HEK293 (cell line): ENCODE measurements at regions not wholly inside any gene's neighbourhood (a gene's known extent, or its start where the extent isn't known, plus 50 kb on each side); places are given as distances from the start of the nearest gene placed in this dataset.

Experiments
- BCL11B ChIP-seq: fragments of 450-650 bp; formaldehyde crosslinking; IDR thresholded peaks from 2 replicates; pipeline ENCODE4 v1.5.1; 2016; ENCODE audit warnings: low read depth, missing biosample characterization, missing genetic modification characterization
- ELK4 ChIP-seq: IDR thresholded peaks from 2 replicates; pipeline ENCODE4 v1.6.1; 2011; ENCODE audit warnings: mild to moderate bottlenecking, low read depth, low read length, borderline replicate concordance
- FEZF1 ChIP-seq: fragments of 450-650 bp; formaldehyde crosslinking; IDR thresholded peaks from 2 replicates; pipeline ENCODE4 v1.5.1; 2016; ENCODE audit warnings: missing biosample characterization, missing genetic modification characterization
- HOXD13 ChIP-seq: sonication (generic); formaldehyde crosslinking; IDR thresholded peaks from 2 replicates; pipeline ENCODE4 v1.8.0; 2022; ENCODE audit warnings: missing genetic modification reagents, borderline replicate concordance
- OVOL3 ChIP-seq: fragments of 450-650 bp; formaldehyde crosslinking; IDR thresholded peaks from 2 replicates; pipeline ENCODE4 v1.5.1; 2016; ENCODE audit warnings: missing biosample characterization, missing genetic modification characterization
- SP3 ChIP-seq: fragments of 450-650 bp; formaldehyde crosslinking; IDR thresholded peaks from 2 replicates; pipeline ENCODE4 v1.5.1; 2016; ENCODE audit warnings: missing biosample characterization, missing genetic modification characterization
- WT1 ChIP-seq: fragments of 450-650 bp; formaldehyde crosslinking; IDR thresholded peaks from 2 replicates; pipeline ENCODE4 v1.5.1; 2016; ENCODE audit warnings: missing biosample characterization, missing genetic modification characterization
- ZBTB21 ChIP-seq: fragments of 450-650 bp; formaldehyde crosslinking; IDR thresholded peaks from 2 replicates; pipeline ENCODE4 v1.5.1; 2017; ENCODE audit warnings: missing biosample characterization, missing genetic modification characterization
- ZFP69B ChIP-seq: fragments of 450-650 bp; formaldehyde crosslinking; IDR thresholded peaks from 2 replicates; pipeline ENCODE4 v1.5.1; 2016; ENCODE audit warnings: missing biosample characterization, missing genetic modification characterization
- ZIC2 ChIP-seq: fragments of 450-650 bp; formaldehyde crosslinking; IDR thresholded peaks from 2 replicates; pipeline ENCODE4 v1.5.1; 2016; ENCODE audit warnings: missing biosample characterization, missing genetic modification characterization
- ZNF175 ChIP-seq: fragments of 450-650 bp; formaldehyde crosslinking; IDR thresholded peaks from 2 replicates; pipeline ENCODE4 v1.5.1; 2016; ENCODE audit warnings: missing biosample characterization, missing genetic modification characterization
- ZNF23 ChIP-seq: fragments of 450-650 bp; formaldehyde crosslinking; IDR thresholded peaks from 2 replicates; pipeline ENCODE4 v1.5.1; 2016; ENCODE audit warnings: missing biosample characterization, missing genetic modification characterization, borderline replicate concordance
- ZNF280D ChIP-seq: fragments of 450-650 bp; formaldehyde crosslinking; IDR thresholded peaks from 2 replicates; pipeline ENCODE4 v1.5.1; 2016; ENCODE audit warnings: missing biosample characterization, missing genetic modification characterization
- ZNF292 ChIP-seq: fragments of 450-650 bp; formaldehyde crosslinking; IDR thresholded peaks from 2 replicates; pipeline ENCODE4 v1.5.1; 2016; ENCODE audit warnings: low read depth, missing biosample characterization, missing genetic modification characterization, borderline replicate concordance
- ZNF362 ChIP-seq: fragments of 450-650 bp; formaldehyde crosslinking; IDR thresholded peaks from 2 replicates; pipeline ENCODE4 v1.5.1; 2016; ENCODE audit warnings: missing biosample characterization, missing genetic modification characterization
- ZNF560 ChIP-seq: fragments of 450-650 bp; formaldehyde crosslinking; IDR thresholded peaks from 2 replicates; pipeline ENCODE4 v1.5.1; 2017; ENCODE audit warnings: missing biosample characterization, missing genetic modification characterization, borderline replicate concordance
- ZNF561 ChIP-seq: fragments of 450-650 bp; IDR thresholded peaks from 2 replicates; pipeline ENCODE4 v1.5.1; 2018; ENCODE audit warnings: missing biosample characterization, missing genetic modification characterization, borderline replicate concordance
- ZNF571 ChIP-seq: fragments of 450-650 bp; formaldehyde crosslinking; IDR thresholded peaks from 2 replicates; pipeline ENCODE4 v1.5.0; 2017; ENCODE audit warnings: missing biosample characterization, missing genetic modification characterization
- ZNF629 ChIP-seq: fragments of 450-650 bp; formaldehyde crosslinking; IDR thresholded peaks from 2 replicates; pipeline ENCODE4 v1.5.1; 2017; ENCODE audit warnings: missing biosample characterization, missing genetic modification characterization
- ZNF645 ChIP-seq: fragments of 450-650 bp; formaldehyde crosslinking; IDR thresholded peaks from 2 replicates; pipeline ENCODE4; 2016; ENCODE audit warnings: missing biosample characterization, missing genetic modification characterization
- ZNF664 ChIP-seq: fragments of 450-650 bp; formaldehyde crosslinking; IDR thresholded peaks from 2 replicates; pipeline ENCODE4 v1.5.1; 2016; ENCODE audit warnings: missing biosample characterization, missing genetic modification characterization
- ZNF777 ChIP-seq: fragments of 450-650 bp; formaldehyde crosslinking; IDR thresholded peaks from 2 replicates; pipeline ENCODE4 v1.5.1; 2017; ENCODE audit warnings: missing biosample characterization, missing genetic modification characterization, borderline replicate concordance
- ZNF785 ChIP-seq: fragments of 450-650 bp; formaldehyde crosslinking; IDR thresholded peaks from 2 replicates; pipeline ENCODE4 v1.5.1; 2016; ENCODE audit warnings: missing biosample characterization, missing genetic modification characterization
- ZNF791 ChIP-seq: fragments of 450-650 bp; formaldehyde crosslinking; IDR thresholded peaks from 2 replicates; pipeline ENCODE4 v1.5.1; 2016; ENCODE audit warnings: missing biosample characterization, missing genetic modification characterization
- TF ChIP-seq, protein P1 (sequence below): fragments of 450-650 bp; formaldehyde crosslinking; IDR thresholded peaks from 2 replicates; pipeline ENCODE4 v1.5.1; 2016; ENCODE audit warnings: missing biosample characterization, missing genetic modification characterization
- TF ChIP-seq, protein P2 (sequence below): fragments of 450-650 bp; formaldehyde crosslinking; IDR thresholded peaks from 2 replicates; pipeline ENCODE4 v1.5.1; 2016; ENCODE audit warnings: missing biosample characterization, missing genetic modification characterization, borderline replicate concordance

GRCh38 chr10:78973901-78974616 lies 94.7 kb upstream of the ZMIZ1 start (continued):
- no peak for TF ChIP-seq ZNF561
- no peak for TF ChIP-seq ELK4
- no peak for TF ChIP-seq ZNF362
- no peak for TF ChIP-seq ZNF292 (tag by site-specific recombination)
- no peak for TF ChIP-seq ZNF280D (tag by site-specific recombination)
- no peak for TF ChIP-seq ZNF175
- no peak for TF ChIP-seq WT1 (tag by site-specific recombination)
- TF ChIP-seq ZNF645 (tag by site-specific recombination) = no peak
- no peak for TF ChIP-seq ZFP69B
- no peak for TF ChIP-seq ZBTB21 (tag by site-specific recombination)
- TF ChIP-seq ZNF23 (tag by site-specific recombination) = no peak
- TF ChIP-seq ZIC2 (tag by site-specific recombination) = peak; percentile 4; the same call in 1 of the 2 replicates
- no peak for TF ChIP-seq ZNF629
- no peak for TF ChIP-seq BCL11B (tag by site-specific recombination)
- TF ChIP-seq ZNF791 (tag by site-specific recombination) = no peak
- no peak for TF ChIP-seq ZNF777 (tag by site-specific recombination)
- TF ChIP-seq HOXD13 (CRISPR knock-in tag) = no peak
- no peak for TF ChIP-seq ZNF664 (tag by site-specific recombination)
- no peak for TF ChIP-seq OVOL3 (tag by site-specific recombination)
- TF ChIP-seq SP3 (tag by site-specific recombination) = peak; percentile 43
- TF ChIP-seq FEZF1 = 0 out of 2 replicates have a peak, but pooled peaks have one; percentile 30
- TF ChIP-seq, protein P1, sequence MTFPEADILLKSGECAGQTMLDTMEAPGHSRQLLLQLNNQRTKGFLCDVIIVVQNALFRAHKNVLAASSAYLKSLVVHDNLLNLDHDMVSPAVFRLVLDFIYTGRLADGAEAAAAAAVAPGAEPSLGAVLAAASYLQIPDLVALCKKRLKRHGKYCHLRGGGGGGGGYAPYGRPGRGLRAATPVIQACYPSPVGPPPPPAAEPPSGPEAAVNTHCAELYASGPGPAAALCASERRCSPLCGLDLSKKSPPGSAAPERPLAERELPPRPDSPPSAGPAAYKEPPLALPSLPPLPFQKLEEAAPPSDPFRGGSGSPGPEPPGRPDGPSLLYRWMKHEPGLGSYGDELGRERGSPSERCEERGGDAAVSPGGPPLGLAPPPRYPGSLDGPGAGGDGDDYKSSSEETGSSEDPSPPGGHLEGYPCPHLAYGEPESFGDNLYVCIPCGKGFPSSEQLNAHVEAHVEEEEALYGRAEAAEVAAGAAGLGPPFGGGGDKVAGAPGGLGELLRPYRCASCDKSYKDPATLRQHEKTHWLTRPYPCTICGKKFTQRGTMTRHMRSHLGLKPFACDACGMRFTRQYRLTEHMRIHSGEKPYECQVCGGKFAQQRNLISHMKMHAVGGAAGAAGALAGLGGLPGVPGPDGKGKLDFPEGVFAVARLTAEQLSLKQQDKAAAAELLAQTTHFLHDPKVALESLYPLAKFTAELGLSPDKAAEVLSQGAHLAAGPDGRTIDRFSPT = no peak
- TF ChIP-seq ZNF785 = no peak
- no peak for TF ChIP-seq ZNF560 (tag by site-specific recombination)
- TF ChIP-seq, protein P2, sequence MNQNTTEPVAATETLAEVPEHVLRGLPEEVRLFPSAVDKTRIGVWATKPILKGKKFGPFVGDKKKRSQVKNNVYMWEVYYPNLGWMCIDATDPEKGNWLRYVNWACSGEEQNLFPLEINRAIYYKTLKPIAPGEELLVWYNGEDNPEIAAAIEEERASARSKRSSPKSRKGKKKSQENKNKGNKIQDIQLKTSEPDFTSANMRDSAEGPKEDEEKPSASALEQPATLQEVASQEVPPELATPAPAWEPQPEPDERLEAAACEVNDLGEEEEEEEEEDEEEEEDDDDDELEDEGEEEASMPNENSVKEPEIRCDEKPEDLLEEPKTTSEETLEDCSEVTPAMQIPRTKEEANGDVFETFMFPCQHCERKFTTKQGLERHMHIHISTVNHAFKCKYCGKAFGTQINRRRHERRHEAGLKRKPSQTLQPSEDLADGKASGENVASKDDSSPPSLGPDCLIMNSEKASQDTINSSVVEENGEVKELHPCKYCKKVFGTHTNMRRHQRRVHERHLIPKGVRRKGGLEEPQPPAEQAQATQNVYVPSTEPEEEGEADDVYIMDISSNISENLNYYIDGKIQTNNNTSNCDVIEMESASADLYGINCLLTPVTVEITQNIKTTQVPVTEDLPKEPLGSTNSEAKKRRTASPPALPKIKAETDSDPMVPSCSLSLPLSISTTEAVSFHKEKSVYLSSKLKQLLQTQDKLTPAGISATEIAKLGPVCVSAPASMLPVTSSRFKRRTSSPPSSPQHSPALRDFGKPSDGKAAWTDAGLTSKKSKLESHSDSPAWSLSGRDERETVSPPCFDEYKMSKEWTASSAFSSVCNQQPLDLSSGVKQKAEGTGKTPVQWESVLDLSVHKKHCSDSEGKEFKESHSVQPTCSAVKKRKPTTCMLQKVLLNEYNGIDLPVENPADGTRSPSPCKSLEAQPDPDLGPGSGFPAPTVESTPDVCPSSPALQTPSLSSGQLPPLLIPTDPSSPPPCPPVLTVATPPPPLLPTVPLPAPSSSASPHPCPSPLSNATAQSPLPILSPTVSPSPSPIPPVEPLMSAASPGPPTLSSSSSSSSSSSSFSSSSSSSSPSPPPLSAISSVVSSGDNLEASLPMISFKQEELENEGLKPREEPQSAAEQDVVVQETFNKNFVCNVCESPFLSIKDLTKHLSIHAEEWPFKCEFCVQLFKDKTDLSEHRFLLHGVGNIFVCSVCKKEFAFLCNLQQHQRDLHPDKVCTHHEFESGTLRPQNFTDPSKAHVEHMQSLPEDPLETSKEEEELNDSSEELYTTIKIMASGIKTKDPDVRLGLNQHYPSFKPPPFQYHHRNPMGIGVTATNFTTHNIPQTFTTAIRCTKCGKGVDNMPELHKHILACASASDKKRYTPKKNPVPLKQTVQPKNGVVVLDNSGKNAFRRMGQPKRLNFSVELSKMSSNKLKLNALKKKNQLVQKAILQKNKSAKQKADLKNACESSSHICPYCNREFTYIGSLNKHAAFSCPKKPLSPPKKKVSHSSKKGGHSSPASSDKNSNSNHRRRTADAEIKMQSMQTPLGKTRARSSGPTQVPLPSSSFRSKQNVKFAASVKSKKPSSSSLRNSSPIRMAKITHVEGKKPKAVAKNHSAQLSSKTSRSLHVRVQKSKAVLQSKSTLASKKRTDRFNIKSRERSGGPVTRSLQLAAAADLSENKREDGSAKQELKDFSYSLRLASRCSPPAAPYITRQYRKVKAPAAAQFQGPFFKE (tag by site-specific recombination) = no peak
- no peak for TF ChIP-seq ZNF571 (tag by site-specific recombination)
